ELR (cell line): ENCODE measurements at regions not wholly inside any gene's neighbourhood (a gene's known extent, or its start where the extent isn't known, plus 50 kb on each side); places are given as distances from the start of the nearest gene placed in this dataset.
A peak's percentile ranks its signal among the peaks of the same experiment; 100 is the strongest.
"Not testable (repeated sequence)": the region's sequence is repeated elsewhere in the genome, so short reads cannot be mapped to it uniquely, and the experiment has no call there.

Experiments used
- DNase-seq: peaks from one replicate; pipeline ENCODE4 v3.0.0-alpha.2; 2015; ENCODE audit warnings: low read depth

DNA sequence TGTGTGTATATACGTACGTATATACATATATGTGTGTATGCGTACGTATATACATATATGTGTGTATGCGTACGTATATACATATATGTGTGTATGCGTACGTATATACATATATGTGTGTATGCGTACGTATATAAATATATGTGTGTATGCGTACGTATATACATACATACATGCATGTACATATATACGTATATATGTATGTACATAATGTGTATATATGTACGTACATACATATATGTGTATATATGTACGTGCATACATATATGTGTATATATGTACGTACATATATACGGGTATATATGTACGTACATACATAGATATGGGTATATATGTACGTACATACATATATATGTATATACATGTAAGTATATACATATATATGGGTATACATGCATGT is 332.1 kb downstream of the CRPPA start:
- DNase-seq, result no peak

GRCh38 chr7:16086743-16087142 is 334.6 kb downstream of the CRPPA start:
- DNase-seq, result no peak

GRCh38 chr7:16085780-16086179 is 335.6 kb downstream of the CRPPA start:
- DNase-seq, result not testable (repeated sequence)

DNA sequence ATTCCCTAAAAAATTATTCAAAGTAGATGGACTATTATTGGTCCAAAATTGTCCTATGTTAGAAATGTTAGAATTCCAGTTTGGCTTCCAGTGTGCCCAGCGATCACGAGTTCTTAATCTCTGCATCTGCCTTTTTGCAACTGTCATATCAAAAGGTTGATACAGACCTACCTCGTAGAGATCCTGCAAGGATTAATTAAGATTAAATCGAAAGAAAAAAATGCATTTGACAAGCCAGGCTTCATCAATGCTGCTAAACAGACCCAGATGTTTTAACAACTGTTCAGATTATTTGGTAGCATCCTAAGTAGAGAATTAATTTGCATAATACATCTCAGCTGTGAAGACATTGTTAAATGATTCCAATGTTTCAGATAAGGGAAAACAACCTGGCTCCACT is 336.5 kb downstream of the CRPPA start:
- no peak for DNase-seq

DNA sequence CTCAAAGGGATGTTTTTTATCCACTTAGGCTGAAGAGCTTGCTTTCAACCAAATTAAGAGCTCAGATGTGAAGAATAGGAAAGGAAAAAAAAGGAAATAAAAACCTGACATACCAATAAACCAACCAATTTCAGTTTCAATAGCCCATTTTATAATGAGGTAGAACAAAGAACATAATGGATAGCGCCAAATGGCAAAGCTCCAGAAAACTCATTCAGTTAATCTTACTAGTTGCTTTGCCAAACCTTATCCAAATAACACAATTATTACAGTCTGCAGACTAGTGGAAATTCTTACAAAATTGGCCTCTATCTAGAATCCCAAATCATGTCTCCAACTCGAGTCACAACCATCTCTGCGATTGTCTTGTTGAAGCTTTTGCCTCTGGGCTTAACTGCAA is 337.0 kb downstream of the CRPPA start:
- DNase-seq, result no peak

DNA sequence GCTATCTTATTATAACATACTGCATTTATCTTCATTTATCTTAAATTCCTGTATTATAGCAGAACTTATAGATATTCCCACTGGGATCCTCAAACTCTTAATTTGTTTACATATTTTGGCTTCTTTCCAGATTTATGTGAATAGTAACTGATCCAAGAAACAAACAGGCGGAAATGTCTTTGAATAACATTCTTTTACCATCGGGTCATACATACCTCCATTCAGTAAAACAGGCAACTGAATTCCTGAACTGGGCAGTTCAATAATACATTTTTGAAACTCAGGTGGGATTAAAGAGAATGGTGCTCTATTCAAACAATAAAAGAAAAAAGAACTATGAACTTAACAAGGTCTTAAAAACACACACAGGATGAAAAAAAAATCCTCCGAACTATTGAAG is 337.4 kb downstream of the CRPPA start:
- peak; percentile 79 for DNase-seq

DNA sequence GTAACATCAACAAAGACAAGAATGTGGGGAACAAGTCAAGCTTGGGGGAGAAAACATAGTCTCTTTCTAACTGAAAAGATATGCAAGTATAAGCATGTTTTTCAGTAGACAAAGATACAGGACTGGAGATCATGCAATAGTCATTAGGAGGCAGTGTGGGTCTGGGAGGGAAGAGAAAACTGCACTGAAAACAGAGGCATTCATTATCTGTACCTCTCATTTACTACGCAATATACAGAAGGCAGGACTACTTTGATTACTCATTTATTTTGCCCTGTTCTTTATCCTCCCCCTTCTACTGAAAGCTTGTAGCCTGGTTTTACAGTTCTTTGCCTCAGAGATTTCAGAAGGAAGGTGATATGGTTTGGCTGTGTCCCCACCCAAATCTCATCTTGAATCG is 341.2 kb downstream of the CRPPA start:
- DNase-seq, result no peak

GRCh38 chr7:16079723-16080122 is 341.6 kb downstream of the CRPPA start:
- no peak for DNase-seq

DNA sequence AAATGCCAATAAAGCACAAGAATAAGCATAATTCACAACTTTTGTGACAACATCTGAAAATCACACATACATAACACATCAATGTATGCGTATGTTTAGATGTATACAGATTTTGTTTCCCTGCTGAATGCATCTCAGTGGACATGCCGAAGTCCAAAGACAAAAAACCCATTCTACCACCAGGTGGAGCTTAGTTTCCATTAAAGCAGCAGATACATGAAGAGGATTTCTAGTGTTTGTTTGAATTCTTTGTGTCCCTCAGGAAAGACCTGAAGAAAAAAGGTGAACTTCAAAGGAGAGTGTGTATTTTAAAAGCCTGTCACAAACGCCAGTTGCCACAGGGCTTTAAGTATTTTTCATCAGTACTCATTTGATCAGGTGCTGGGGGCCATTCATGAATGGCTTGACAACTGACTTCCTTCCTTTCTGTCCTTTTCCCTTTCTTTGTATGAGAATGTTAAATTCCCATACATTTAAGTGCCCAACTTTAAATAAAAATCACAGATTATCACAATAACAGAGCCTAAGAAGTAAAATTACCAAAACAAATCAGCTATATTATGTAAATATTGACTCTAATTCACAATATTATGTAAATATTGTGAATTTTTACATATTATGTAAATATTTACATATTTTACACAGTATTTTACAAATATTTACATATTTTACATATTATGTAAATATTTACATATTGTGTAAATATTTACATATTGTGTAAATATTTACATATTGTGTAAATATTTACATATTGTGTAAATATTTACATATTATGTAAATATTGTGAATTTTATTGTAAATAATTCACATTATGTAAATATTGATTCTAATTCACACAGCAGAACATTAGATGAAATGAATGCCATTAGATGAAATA is 343.0 kb downstream of the CRPPA start:
- peak; percentile 73 for DNase-seq

GRCh38 chr7:16071246-16071857 is 350.0 kb downstream of the CRPPA start:
- peak; percentile 81 for DNase-seq

DNA sequence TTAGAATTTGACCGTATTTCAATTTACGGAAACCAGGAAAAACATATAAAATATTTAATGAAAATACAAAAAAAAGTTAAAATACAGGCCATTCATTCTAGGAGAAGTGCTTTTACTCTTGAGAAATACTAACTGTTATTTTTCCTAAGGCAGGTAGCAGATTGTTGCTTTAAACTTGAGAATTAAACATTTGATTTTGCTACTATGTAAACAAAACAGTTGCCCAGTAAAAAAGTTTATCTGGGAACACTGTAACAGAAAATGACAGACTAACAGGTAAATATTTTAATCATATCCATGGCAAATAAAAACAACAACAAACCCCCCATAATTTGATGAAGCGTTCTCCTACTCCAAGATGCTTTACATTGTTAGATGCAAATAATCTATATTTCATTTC is 350.5 kb downstream of the CRPPA start:
- DNase-seq, result no peak

DNA sequence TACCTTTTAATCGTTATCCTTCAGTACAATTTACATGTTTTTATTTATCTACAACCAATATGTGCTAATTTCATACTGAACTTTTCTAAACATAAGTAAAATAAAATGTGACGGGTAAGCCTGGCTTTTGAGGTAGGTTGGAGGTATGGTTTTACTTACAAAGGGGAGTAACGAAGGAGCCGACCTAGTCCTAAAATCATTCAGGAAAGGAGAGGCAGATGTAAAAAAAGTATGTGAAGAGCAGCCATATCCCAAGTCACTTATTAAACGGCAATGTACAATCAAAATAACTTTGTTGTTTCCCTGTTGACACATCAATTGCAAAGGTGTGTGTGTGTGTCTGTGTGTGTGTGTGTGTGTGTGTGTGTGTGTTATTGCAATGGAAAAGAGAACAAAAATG is 351.3 kb downstream of the CRPPA start:
- DNase-seq, result no peak

GRCh38 chr7:16068183-16068582 is 353.2 kb downstream of the CRPPA start:
- no peak for DNase-seq

DNA sequence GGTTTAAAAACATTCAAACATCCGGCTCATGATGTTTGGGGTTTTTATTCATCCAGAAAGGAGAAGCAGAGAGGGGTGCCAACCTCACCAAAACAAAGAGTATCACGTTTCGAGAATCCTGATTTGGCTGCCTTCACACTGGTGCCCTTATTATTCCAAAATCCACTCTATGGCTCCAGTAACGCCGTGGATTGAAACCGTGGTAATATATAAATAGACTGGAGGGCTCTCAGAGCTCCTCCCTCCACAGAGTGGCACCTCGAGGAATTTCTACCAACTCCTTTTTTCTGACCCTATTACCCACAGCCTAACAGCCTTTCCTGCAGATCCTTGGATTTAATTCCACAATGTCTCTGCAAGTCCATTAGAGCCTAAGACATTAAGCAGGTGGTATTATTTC is 353.6 kb downstream of the CRPPA start:
- DNase-seq, result no peak

GRCh38 chr7:16066805-16067459 is 354.4 kb downstream of the CRPPA start:
- peak; percentile 29 for DNase-seq

DNA sequence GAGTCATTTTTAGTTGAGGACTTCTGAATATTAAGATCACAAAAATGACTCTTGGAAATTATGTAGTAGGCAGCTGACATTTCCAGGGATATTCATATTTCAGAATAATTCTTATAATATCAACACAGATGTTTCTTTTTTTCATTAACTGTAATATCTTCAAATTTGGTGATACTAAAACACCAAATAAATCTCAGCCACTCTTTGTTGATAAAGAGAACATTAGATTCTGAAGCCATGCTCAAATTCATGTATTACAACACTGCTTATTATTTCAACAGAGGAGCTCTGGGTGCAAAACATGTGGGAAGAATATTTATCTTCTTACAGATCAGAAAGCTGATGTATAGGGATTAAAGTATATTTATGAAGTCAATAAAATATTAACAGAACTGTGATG is 355.4 kb downstream of the CRPPA start:
- no peak for DNase-seq

- peak; percentile 34 for DNase-seq
Measured at GRCh38 chr7:16063716-16064675, 357.3 kb downstream of the CRPPA start.

GRCh38 chr7:16063221-16063620 is 358.1 kb downstream of the CRPPA start:
- DNase-seq, result peak; percentile 18

DNA sequence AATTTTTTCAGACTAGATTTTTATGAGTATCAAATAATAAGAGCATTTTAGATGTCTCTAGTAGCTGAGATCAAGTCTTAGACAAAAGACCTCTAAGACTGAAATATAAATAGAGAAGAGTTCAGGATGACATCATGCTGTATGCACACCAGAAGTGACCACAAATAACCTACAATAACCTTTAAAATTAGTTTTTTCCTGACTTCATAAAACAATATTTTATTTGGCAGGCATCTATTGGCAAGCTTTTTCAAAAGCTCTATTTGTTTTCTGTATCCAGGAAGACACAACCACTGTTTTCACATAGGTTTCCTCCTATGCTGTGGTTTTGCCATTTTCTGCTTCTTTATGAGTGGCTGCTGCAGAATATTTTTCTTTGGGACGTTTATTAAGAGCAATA is 359.1 kb downstream of the CRPPA start:
- peak; percentile 53 for DNase-seq

DNA sequence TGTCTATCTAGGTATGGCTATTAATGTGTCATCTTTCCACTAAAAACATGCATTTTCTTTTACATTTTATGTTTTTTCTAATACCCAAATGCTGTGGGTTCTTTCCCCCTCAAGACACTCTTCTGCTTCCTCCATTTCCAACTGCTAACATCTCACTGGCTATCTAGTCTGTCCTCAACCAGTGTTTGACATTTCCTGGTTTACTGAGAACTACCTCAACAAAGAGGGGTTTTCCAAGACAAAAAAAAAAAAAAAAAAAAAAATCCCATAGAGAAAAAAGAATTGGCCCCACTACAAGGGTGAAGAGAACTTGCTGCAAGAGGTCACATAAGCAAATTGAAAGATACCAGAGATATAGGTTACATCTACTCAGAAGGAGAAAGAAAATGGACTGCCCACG is 359.7 kb downstream of the CRPPA start:
- DNase-seq, result no peak

DNA sequence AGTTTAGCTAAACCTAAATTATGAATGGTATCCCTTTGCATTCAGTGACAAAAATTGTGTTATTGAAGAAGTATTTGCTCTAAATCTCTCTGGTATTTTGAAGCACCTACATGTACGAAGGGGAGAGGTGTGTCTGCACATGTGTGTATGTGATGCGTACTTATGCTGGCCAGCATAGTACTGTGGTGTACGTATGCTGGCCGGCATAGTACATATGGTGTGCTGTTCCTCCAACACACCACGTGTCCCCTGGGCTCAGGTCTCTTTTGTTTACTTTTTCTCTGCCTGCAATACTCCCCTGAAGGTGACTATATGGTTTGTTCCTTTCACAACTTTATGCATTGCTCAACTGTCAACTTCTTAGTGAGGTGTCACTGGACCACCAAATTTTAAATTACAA is 360.3 kb downstream of the CRPPA start:
- no peak for DNase-seq

GRCh38 chr7:16060502-16060901 is 360.8 kb downstream of the CRPPA start:
- DNase-seq, result no peak
